Kasumi-1 (cell line): ENCODE measurements at regions not wholly inside any gene's neighbourhood (a gene's known extent, or its start where the extent isn't known, plus 50 kb on each side); places are given as distances from the start of the nearest gene placed in this dataset.
A peak's percentile ranks its signal among the peaks of the same experiment; 100 is the strongest.
"Not testable (repeated sequence)": the region's sequence is repeated elsewhere in the genome, so short reads cannot be mapped to it uniquely, and the experiment has no call there.

Experiments
- DNase-seq, 2 experiments: peaks; one replicate each; lab custom pipeline; 2025; lab: John Stamatoyannopoulos, UW

GRCh38 chr5:100641833-100642232 lies 106.7 kb downstream of the FAM174A start:
- DNase-seq = no peak

GRCh38 chr5:100643473-100643872 lies 108.3 kb downstream of the FAM174A start:
- DNase-seq = no peak

- no peak for DNase-seq
Measured at GRCh38 chr5:100644185-100644584, 109.0 kb downstream of the FAM174A start.

GRCh38 chr5:100644776-100645175 lies 109.6 kb downstream of the FAM174A start:
- no peak for DNase-seq

GRCh38 chr5:100646011-100646410 lies 110.8 kb downstream of the FAM174A start:
- no peak for DNase-seq

GRCh38 chr5:100646691-100647090 lies 111.5 kb downstream of the FAM174A start:
- DNase-seq = no peak

- DNase-seq = peak; percentile 42 to 72
Measured at GRCh38 chr5:100647461-100648230, 112.5 kb downstream of the FAM174A start.

- no peak for DNase-seq
Measured at GRCh38 chr5:100654895-100655294, 119.7 kb downstream of the FAM174A start.

GRCh38 chr5:100656771-100657170 lies 121.6 kb downstream of the FAM174A start:
- not testable (repeated sequence) for DNase-seq

GRCh38 chr5:100659080-100659795 lies 124.1 kb downstream of the FAM174A start:
- no peak for DNase-seq

- DNase-seq = no peak
Measured at GRCh38 chr5:100664140-100664539, 129.0 kb downstream of the FAM174A start.

GRCh38 chr5:100667161-100667630 lies 132.0 kb downstream of the FAM174A start:
- peak; percentile 53 to 57 for DNase-seq

GRCh38 chr5:100668511-100668910 lies 133.3 kb downstream of the FAM174A start:
- no peak for DNase-seq

GRCh38 chr5:100676817-100677631 lies 141.8 kb downstream of the FAM174A start:
- DNase-seq = no peak

- DNase-seq = no peak
Measured at GRCh38 chr5:100682625-100683024, 147.5 kb downstream of the FAM174A start.

- DNase-seq = no peak
Measured at GRCh38 chr5:100683881-100684280, 148.7 kb downstream of the FAM174A start.

- not testable (repeated sequence) for DNase-seq
Measured at GRCh38 chr5:100685122-100685521, 149.9 kb downstream of the FAM174A start.

GRCh38 chr5:100688834-100689233 lies 153.7 kb downstream of the FAM174A start:
- not testable (repeated sequence) for DNase-seq

GRCh38 chr5:100690036-100690560 lies 154.9 kb downstream of the FAM174A start:
- DNase-seq = no peak

- no peak for DNase-seq
Measured at GRCh38 chr5:100691085-100691484, 155.9 kb downstream of the FAM174A start.

GRCh38 chr5:100691548-100691947 lies 156.4 kb downstream of the FAM174A start:
- no peak for DNase-seq

GRCh38 chr5:100693481-100693880 lies 158.3 kb downstream of the FAM174A start:
- DNase-seq = no peak
